ENCODE measurements at regions not wholly inside any gene's neighbourhood (a gene's known extent, or its start where the extent isn't known, plus 50 kb on each side); places are given as distances from the start of the nearest gene placed in this dataset.

DNA sequence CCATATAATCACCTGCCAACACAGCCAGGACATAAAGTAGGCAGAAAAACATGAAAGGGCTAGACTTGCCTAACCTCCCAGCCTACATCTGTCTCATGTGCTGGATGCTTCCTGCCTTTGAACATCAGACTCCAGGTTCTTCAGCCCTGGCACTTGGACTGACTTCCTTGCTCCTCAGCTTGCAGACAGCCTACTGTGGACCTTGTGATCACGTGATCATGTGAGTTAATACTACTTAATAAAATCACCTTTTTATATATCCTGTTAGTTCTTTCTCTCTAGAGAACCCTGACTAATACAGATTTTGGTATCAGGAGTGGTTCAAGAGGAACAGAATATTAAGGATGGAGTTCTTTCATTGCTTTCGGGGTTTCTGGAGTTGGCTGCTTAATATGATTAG is 2867.6 kb downstream of the PCDH9 start:
- FAIRE-seq (no peak), DNase-seq (ENCODE audit: insufficient read length, low spot score) (no peak)
- TF ChIP-seq POLR2A (IDR thresholded peaks at IDR 0.05; ENCODE audit: low read depth, low read length) = no peak

DNA sequence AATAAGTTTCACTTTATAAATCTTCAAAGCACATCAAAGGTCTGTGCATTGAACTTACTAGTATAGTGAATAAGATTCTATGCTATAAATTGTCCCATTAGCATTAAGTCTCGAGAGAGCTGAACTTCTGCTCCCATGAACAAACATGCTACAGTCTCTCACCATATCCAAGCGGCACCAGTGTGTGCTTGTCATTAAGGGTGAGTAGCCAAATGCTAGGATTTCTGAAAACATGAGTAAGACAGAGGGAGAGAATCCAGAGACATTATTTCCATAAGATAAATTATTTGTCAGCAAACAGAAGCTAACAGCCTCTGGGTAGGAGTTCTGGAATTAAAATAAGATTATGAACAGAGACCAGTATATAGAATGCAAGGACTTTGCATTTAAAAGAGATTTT is 2882.5 kb downstream of the PCDH9 start:
- FAIRE-seq (no peak), DNase-seq (ENCODE audit: insufficient read length, low spot score) (no peak)
- no peak for TF ChIP-seq POLR2A (IDR thresholded peaks at IDR 0.05; ENCODE audit: low read depth, low read length)

DNA sequence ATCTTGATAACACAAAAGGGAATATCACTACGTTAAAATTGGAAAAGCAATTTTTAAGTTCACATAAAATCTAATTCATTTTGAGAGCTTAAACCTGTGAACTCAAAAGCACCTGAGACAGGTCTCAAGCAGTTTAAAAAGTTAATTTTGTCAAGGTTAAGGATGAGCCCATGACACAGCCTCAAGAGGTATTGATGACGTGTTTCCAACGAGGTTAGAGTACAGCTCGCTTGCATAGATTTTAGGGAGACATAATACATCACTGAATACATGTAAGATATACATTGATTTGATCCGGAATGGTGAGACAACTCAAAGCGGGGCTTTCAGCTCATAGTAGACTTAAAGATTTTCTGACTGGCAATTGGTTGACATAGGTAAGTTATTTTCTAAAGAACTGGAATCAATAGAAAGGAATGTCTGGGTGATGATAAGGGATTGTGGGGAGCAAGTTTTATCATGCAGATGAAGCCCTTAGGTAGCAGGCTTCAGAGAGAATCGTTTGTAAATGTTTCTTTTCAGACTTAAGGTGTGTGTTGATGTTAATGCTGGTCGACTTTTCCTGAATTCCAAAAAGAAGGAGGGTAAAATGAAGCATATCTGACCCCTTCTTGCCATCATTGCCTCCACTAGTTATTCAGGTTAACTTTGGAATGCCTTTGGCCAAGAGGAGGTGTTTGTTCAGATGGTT is 2890.6 kb downstream of the PCDH9 start:
- DNase-seq (ENCODE audit: insufficient read length, low spot score) (no peak), FAIRE-seq (no peak)
- no peak for TF ChIP-seq POLR2A (IDR thresholded peaks at IDR 0.05; ENCODE audit: low read depth, low read length)

DNA sequence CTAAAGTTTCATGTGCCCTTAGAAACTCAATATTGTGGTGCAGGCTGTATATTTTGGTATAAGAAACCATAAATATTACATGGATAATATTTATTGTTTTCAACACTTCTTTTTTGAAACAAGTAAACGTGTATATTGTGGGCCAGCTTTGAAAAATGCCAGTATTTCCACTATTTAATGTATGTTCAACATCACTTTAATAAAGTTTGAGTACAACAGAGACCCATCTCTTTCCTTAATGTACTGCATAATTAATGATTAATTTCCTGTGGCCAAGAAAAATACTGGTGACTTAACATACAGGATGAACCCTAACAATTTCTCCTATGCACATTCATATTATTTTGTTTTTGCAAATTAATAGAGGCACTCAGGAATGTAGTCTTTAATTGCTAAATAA is 2891.5 kb downstream of the PCDH9 start:
- DNase-seq (ENCODE audit: insufficient read length, low spot score) = no peak
- FAIRE-seq = no peak
- TF ChIP-seq POLR2A (IDR thresholded peaks at IDR 0.05; ENCODE audit: low read depth, low read length) = no peak

DNA sequence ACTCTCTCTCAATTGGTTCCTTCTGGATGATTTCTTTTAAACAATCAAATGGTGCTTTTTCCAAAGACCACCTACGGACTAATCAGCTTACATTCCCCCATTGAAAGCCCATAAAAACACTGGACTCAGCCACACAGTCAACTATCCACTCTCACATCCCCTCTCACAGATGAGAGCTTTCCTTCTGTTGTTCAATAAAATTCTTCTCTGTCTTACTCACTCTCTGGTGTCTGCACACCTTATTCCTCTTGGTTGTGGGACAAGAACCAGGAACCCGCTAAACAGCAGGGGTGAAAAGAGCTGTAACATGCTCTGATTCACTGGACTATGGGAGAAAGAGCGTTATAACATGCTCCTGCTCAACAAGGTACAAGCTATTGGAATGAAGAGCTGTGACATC is 2896.2 kb downstream of the PCDH9 start:
- no peak for DNase-seq (ENCODE audit: insufficient read length, low spot score)
- FAIRE-seq = no peak
- no peak for TF ChIP-seq POLR2A (IDR thresholded peaks at IDR 0.05; ENCODE audit: low read depth, low read length)

DNA sequence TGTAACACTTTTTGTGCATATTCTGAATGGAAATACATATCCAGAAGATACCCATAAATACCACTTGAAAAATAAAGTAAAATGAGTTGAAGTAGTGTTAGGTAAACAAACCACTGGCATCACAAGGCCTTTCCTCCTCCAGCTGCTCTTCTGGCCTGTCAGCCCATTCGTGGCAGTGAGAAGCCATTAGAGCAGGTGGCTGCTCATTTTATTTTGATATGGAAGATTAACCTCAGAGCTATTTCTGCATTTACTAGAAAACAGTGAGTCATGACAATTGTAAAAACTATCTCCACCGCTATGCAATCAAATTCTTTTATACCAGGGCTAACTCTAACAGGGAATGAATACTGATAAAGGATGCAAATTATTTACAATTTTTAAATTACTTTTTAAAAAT is 2898.1 kb downstream of the PCDH9 start:
- no peak for TF ChIP-seq POLR2A (IDR thresholded peaks at IDR 0.05; ENCODE audit: low read depth, low read length)
- peak; percentile 30 for FAIRE-seq
- no peak for DNase-seq (ENCODE audit: insufficient read length, low spot score)

DNA sequence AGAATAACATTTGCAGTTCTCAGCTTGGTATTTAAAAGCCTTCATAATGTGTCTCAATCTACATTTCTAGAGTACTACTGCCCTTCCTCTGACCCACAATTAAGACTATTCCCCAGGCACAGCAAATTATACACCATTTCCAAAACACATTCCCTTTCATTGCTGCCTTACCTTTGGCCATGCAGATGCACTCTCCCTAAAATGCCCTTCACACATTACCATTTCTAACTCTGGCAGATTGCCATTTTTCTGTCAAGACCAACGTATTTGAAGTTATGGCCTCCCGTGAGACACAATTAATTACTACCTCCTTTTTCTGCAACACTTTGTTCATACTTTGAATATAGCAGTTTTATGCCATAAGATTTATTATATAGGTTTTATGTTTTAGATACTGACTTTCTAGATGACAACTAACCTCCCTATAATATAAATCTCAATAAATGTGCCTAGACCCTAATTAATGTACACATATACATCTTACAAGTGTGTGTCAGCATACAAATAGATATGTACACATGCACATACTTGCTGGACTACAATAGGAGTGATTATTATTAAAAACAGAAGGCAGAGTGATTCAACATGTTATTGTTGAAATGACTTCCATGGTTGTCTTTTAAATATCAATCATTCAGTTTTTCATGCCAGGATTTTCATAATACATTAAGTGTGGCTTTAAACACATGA is 2902.5 kb downstream of the PCDH9 start:
- TF ChIP-seq POLR2A (IDR thresholded peaks at IDR 0.05; ENCODE audit: low read depth, low read length) = no peak
- DNase-seq (ENCODE audit: insufficient read length, low spot score) (no peak), FAIRE-seq (no peak)

DNA sequence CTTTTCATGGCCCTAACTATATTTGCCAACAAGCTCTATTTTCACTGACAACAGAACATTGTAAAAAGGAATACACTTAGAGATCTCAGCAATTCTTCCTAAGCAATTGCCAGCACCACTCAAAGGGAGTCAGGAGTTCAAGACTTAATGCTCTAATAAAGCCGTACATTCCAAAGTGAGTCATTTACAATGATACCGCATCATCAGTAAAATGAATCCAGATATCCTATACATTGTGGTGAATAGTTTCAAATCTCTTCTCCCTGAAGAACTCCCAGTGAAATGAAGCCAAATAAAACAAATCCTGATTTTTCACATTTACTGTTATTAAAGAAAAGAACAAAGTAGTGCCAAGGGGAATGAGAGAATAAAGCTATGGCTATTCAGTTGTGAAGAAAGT is 2898.7 kb upstream of the PCDH20 start:
- DNase-seq (ENCODE audit: insufficient read length, low spot score) (no peak), FAIRE-seq (no peak)
- TF ChIP-seq POLR2A (IDR thresholded peaks at IDR 0.05; ENCODE audit: low read depth, low read length) = no peak

DNA sequence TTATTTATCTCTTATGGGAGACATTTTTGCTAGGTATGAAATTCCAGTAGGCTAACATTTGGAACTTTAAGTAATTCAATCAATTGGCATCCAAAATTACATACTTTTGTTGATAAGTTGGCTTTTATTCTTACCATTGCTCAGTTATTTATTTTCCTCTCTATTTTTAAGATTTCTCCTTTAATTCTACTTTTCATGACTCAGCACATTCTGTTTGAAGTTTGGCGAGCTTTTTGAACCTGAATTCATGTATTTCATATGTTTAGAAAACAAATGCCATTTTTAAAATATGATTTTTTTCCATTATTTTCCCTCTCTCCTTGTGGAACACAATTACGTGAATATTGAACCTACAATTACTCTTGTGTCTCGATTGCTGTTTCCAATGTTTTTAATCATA is 2896.3 kb upstream of the PCDH20 start:
- TF ChIP-seq POLR2A (IDR thresholded peaks at IDR 0.05; ENCODE audit: low read depth, low read length) = no peak
- no peak for DNase-seq (ENCODE audit: insufficient read length, low spot score)
- no peak for FAIRE-seq

DNA sequence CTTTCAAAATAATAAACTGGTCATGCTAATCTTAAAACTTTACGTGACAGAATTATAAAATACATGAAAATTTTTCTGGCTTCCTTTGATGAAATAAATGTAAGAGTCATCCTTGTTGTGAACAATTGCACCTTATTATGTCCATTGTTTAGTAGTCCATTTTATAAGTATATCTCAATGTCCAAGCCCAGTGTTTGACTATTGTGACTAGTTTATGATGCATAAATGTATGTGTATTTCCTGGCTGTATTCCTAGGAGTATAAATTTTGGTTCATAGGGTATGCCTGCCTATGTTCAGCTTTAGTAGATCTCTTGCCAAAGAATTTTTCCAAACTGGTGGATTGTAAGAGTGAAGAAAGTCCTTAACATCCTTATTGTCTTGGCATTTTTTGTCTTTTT is 2895.5 kb upstream of the PCDH20 start:
- no peak for FAIRE-seq
- TF ChIP-seq POLR2A (IDR thresholded peaks at IDR 0.05; ENCODE audit: low read depth, low read length) = no peak
- no peak for DNase-seq (ENCODE audit: insufficient read length, low spot score)

DNA sequence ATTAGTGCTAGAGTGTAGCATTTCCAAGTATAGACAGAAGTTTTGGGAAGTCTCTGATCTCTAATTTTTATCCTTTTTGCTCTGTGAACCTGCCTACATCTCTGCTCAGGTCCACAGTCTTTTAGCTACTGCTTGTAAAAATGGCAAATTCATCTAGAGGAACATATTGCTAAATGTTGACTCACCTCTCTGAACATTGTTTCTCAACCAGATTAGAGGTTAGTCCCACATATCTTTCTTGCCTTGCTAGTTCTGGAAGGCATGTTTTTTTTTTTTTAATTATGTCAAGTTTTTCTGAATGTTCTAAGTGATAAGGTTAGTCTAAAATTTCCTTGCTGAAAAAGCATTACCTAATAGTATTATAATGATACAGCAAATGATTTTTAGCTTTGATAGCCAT is 2889.6 kb upstream of the PCDH20 start:
- no peak for TF ChIP-seq POLR2A (IDR thresholded peaks at IDR 0.05; ENCODE audit: low read depth, low read length)
- DNase-seq (ENCODE audit: insufficient read length, low spot score) (no peak), FAIRE-seq (peak; percentile 23)

DNA sequence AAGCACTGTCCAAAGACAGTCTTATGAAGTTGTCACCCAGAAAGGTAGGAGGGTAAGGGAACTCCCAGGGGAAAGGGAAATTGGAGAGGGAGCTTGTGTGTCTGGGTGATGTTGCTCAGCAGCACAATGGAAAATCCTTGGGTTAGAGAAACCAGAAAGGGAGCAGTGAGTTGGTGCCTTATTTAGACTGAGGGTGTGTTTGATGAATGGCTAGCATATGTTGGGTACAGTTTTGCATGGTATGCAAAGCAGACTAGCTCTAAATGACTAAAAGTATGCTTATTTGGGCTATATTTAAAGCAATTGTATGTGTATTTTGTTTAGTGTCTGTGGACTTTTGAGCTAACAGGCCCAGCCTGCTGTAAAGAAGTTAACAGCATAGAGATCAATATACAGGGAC is 2884.6 kb upstream of the PCDH20 start:
- TF ChIP-seq POLR2A (IDR thresholded peaks at IDR 0.05; ENCODE audit: low read depth, low read length) = no peak
- DNase-seq (ENCODE audit: insufficient read length, low spot score) (no peak), FAIRE-seq (no peak)

DNA sequence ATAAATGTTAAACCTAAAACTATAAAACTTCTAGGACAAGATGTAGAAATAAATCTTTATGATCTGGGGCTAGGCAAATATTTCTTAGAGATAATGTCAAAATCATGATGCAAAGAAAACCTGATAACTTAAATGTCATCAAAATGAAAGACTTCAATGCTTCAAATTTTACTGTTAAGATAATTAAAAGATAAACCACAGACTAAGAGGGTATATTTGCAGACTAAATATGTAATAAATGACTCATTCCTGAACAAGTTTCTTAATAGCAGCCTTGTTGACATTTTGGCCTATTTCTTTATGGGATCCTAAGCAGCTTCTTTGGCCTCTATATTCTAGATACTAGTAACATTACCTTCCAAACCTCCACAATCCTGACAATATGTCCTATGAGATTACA is 2878.3 kb upstream of the PCDH20 start:
- DNase-seq (ENCODE audit: insufficient read length, low spot score) (no peak), FAIRE-seq (no peak)
- no peak for TF ChIP-seq POLR2A (IDR thresholded peaks at IDR 0.05; ENCODE audit: low read depth, low read length)

DNA sequence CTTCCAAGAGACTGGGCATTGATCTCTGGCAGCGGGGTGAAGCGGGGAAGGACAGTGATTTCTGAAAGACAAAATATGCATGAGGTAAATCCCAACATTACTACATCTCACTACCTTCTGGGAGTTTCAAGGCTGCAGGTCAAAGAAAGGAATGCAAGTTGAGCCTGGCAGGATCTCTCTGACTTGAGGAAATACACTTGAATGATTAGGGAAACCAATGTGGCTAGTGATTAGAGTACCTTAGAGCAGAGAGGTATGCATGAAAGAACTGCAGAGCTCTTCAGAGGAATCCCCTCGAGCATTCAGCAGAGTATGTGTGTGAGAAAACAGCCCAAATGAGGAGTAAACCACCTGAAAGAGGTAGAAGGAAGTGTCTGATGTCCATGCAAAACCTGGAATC is 2874.1 kb upstream of the PCDH20 start:
- TF ChIP-seq POLR2A (IDR thresholded peaks at IDR 0.05; ENCODE audit: low read depth, low read length) = no peak
- DNase-seq (ENCODE audit: insufficient read length, low spot score) (no peak), FAIRE-seq (no peak)

DNA sequence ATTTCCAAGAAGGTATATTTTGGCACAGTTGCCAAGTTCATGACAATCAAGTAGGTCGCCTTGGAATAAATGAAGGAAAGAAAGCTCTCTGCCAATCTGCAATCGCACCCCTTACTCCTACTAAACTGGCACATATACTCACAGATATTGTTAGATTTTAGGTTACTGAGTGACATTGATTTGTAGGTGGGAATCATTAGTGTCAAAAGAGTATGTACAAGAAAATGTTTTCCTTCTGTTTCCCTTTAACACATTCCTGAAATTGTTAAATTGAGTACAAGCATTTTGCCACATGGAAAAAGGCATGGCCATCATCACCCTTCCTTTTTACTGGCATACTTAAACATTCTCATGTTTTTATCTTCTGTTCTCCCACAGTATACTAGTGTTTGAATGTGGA is 2868.3 kb upstream of the PCDH20 start:
- DNase-seq (ENCODE audit: insufficient read length, low spot score) (no peak), FAIRE-seq (no peak)
- no peak for TF ChIP-seq POLR2A (IDR thresholded peaks at IDR 0.05; ENCODE audit: low read depth, low read length)

All from H54 (cell line).